NT2/D1 (cell line): ENCODE measurements at regions not wholly inside any gene's neighbourhood (a gene's known extent, or its start where the extent isn't known, plus 50 kb on each side); places are given as distances from the start of the nearest gene placed in this dataset.

ENCODE experiments used
- DNase-seq: peaks from one replicate; pipeline ENCODE4 v3.0.0-alpha.2; 2011; ENCODE audit warnings: low read depth, low spot score
- H3K27me3 ChIP-seq: 2 replicates; pipeline ENCODE4 v1.6.0; 2011; ENCODE audit warnings: mild to moderate bottlenecking; ENCODE audit not compliant: insufficient read length, insufficient read depth
- H3K36me3 ChIP-seq: 2 replicates; pipeline ENCODE4 v1.6.1; 2011; ENCODE audit warnings: mild to moderate bottlenecking, low read length, mixed read lengths; ENCODE audit not compliant: insufficient read depth, insufficient read length
- H3K4me1 ChIP-seq: 2 replicates; pipeline ENCODE4 v1.5.1; 2011; ENCODE audit not compliant: insufficient read depth, insufficient read length
- H3K4me3 ChIP-seq: 2 replicates; pipeline ENCODE4 v1.5.1; 2011; ENCODE audit warnings: low read depth; ENCODE audit not compliant: insufficient read length
- H3K9ac ChIP-seq: 2 replicates; pipeline ENCODE4 v1.6.0; 2011; ENCODE audit warnings: low read depth; ENCODE audit not compliant: insufficient read length
- H3K9me3 ChIP-seq: 2 replicates; pipeline ENCODE4 v1.5.1; 2011; ENCODE audit warnings: mild to moderate bottlenecking, low read length; ENCODE audit not compliant: insufficient read depth
- SUZ12 ChIP-seq: IDR thresholded peaks from 2 replicates; pipeline ENCODE4 v1.6.1; 2011; ENCODE audit not compliant: insufficient read length, insufficient read depth; ENCODE audit errors: extremely low read depth
- YY1 ChIP-seq: IDR thresholded peaks from 2 replicates; pipeline ENCODE4 v1.6.1; 2011; ENCODE audit not compliant: insufficient read length, insufficient read depth
- ZNF274 ChIP-seq: IDR thresholded peaks from 2 replicates; pipeline ENCODE4 v1.6.1; 2011; ENCODE audit warnings: mild to moderate bottlenecking, low read depth, low read length

DNA sequence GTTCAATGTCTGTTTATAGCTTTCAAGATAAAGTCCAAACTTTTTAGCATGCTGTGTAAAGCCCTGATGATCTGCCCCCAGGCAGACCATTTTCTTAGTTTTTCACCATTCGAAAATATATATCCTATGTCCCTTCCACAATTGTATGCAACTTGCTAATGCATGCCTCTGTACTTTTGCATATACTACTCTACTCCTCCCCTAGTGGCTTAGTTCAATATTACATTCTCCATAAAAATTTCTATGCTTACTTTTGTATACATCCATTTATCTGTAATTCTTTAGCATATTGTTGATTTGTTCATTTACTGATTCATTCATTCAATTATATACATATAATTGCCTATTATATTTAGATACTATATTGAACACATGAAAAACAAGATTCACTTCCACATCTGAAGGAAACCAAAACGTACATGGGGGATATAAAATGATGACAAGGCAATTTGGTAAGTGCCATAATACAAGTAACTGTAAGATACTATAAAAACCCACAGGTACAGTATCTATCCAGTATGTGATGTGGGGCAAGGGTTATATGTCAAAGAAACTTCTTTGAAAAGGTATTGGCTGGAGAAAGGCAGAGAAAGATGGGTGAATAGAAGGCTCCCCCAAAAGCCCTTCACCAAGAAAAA is 902.5 kb downstream of the FAM133A start:
- H3K4me3 ChIP-seq: no peak overlapping the region
- H3K27me3 ChIP-seq: no peaks in the 10 kb centered on the region
- TF ChIP-seq YY1 (no peak), SUZ12 (no peak), ZNF274 (no peak)
- DNase-seq: no peak
- no peak overlapping the region for H3K9ac ChIP-seq
- no peaks in the 10 kb centered on the region for H3K36me3 ChIP-seq
- no peaks in the 10 kb centered on the region for H3K4me1 ChIP-seq
- no peaks in the 10 kb centered on the region for H3K9me3 ChIP-seq

DNA sequence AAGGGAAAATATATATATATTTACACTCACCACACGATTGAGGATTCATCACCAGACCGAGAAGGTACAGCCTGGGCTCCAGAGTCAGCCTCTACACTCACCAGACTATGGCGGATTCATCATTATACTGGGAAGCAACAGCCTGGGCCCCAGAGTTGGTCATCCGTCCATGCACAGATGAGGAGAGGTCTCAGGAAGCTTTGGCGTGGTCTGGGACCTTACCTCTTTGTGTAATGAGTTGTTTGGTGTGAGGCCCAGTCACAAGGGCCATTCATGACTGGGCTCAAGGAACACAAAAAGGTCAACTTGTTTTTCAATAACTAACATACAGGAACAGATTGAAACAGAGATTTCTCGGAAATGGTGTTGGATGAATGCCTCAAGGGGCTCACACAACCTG is 926.1 kb downstream of the FAM133A start:
- H3K9me3 ChIP-seq: no peaks in the 10 kb centered on the region
- H3K4me3 ChIP-seq: no peak overlapping the region
- no peaks in the 10 kb centered on the region for H3K27me3 ChIP-seq
- H3K9ac ChIP-seq: no peak overlapping the region
- H3K4me1 ChIP-seq: no peaks in the 10 kb centered on the region
- no peak for TF ChIP-seq YY1
- TF ChIP-seq SUZ12: no peak
- TF ChIP-seq ZNF274: no peak
- no peak for DNase-seq
- H3K36me3 ChIP-seq: no peaks in the 10 kb centered on the region

DNA sequence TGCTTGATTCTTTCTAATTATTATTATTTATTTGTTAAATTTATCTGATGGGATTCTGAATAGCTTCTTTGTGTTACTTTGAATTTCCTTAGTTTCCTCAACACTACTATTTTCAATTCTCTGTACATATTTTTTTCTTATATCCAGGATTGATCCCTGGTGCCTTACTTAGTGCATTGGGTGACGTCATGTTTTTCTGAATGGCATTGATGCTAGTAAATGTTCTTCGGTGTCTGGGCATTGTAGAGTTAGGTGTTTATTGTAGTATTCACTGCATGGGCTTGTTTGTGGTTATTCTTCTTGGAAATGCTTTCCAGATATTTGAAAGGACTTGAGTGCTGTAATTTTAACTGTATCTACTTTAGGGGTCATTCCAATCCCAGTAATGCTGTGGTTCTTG is 938.1 kb downstream of the FAM133A start:
- TF ChIP-seq SUZ12 (no peak), ZNF274 (no peak), YY1 (no peak)
- Histone ChIP-seq H3K4me3 (no peak overlapping the region), H3K9me3 (0 out of 2 replicates have a peak, but pooled peaks cover 4% of the 10 kb centered on the region), H3K4me1 (no peaks in the 10 kb centered on the region), H3K9ac (no peak overlapping the region), H3K27me3 (no peaks in the 10 kb centered on the region), H3K36me3 (no peaks in the 10 kb centered on the region)
- DNase-seq: no peak

DNA sequence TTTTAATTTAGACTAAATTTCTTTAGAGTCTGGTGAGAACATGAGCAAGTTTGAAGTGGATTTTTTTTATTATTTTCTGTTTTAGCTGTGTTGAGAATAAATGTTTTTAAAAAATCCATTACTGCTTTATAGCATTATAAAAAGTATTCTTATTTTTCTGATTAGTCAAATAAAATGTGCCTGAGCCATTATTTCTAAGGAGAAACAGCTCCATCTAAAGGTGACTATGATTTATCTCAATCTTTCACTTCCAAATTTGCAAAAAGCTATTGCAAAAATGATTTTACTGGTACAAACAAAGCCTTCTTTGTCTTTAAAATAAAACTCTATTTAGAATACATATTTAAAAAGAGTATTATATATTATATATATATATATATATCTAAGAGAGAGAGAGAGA is 959.2 kb downstream of the FAM133A start:
- H3K9ac ChIP-seq: no peak overlapping the region
- H3K9me3 ChIP-seq: peaks cover 28% of the 10 kb centered on the region; the same call in 1 of the 2 replicates
- H3K36me3 ChIP-seq: no peaks in the 10 kb centered on the region
- no peak for DNase-seq
- H3K27me3 ChIP-seq: no peaks in the 10 kb centered on the region
- H3K4me3 ChIP-seq: no peak overlapping the region
- TF ChIP-seq SUZ12: no peak
- TF ChIP-seq YY1: no peak
- TF ChIP-seq ZNF274: no peak
- no peaks in the 10 kb centered on the region for H3K4me1 ChIP-seq

DNA sequence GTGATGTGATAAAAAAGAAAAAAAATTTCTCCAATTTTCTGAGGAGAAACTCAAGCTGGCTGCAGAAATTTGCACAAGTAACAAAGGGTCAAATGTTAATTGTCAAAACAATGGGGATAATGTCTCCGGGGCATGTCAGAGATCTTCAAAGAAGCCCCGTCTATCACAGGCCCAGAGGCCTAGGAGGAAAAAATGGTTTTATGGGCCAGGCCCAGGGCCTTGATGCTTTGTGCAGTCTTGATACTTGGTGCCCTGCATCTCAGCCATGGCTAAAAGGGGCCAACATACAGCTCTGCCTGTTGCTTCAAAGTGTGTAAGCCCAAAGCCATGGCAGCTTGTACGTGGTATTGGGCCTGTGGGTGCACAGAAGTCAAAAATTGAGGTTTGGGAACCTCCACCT is 961.0 kb downstream of the FAM133A start:
- H3K9me3 ChIP-seq: peaks cover 28% of the 10 kb centered on the region; the same call in 1 of the 2 replicates
- TF ChIP-seq SUZ12: no peak
- TF ChIP-seq ZNF274: no peak
- no peak for TF ChIP-seq YY1
- H3K4me1 ChIP-seq: no peaks in the 10 kb centered on the region
- no peak for DNase-seq
- H3K4me3 ChIP-seq: no peak overlapping the region
- no peaks in the 10 kb centered on the region for H3K27me3 ChIP-seq
- no peaks in the 10 kb centered on the region for H3K36me3 ChIP-seq
- H3K9ac ChIP-seq: no peak overlapping the region

DNA sequence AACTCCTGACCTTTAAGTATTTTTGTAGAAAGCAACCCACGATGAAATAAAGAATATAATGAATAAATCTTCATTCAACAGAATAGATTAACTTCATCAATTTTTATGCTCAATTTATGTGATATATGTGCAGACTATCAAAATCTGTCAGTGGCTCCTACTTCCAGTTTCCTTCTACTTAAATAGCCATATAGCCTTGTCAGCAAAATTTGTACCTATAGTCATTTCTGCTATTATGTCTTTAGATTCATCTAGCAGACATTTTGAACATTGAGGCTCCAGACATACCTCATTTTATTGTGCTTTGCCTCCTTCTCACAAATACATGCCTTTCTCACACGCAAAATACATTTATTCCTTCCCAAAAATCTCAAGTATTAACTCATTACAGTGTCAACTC is 971.7 kb downstream of the FAM133A start:
- H3K4me1 ChIP-seq: no peaks in the 10 kb centered on the region
- no peak for TF ChIP-seq ZNF274
- no peak for TF ChIP-seq SUZ12
- no peak for TF ChIP-seq YY1

DNA sequence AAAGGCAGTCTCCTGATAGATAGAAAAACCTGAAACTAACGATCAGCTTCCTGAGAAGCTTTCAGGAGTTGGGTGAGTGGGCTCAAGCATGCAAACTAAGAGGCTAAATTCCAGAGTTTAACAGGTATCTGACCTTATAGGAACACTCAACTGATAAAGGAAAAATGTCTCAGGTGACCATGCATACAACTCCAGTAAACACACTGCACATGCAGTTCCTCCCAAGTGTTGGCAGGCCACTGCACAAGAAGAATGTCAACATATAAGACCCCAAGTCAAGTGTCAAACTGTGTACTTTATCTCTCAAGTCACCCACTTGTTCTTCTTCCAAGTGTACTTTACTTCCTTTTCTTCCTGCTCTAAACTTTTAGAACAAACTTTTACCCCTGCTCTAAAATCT is 981.2 kb downstream of the FAM133A start:
- no peaks in the 10 kb centered on the region for H3K36me3 ChIP-seq
- no peak for DNase-seq
- peaks cover 8% of the 10 kb centered on the region; the same call in 1 of the 2 replicates for H3K9me3 ChIP-seq
- no peaks in the 10 kb centered on the region for H3K27me3 ChIP-seq
- TF ChIP-seq ZNF274 (no peak), YY1 (no peak), SUZ12 (no peak)
- H3K9ac ChIP-seq: no peak overlapping the region
- H3K4me3 ChIP-seq: no peak overlapping the region
- no peaks in the 10 kb centered on the region for H3K4me1 ChIP-seq

More for the DNA sequence above, 971.7 kb downstream of the FAM133A start:
- Histone ChIP-seq H3K36me3 (no peaks in the 10 kb centered on the region), H3K27me3 (no peaks in the 10 kb centered on the region), H3K4me3 (no peak overlapping the region), H3K9ac (no peak overlapping the region), H3K9me3 (no peaks in the 10 kb centered on the region)
- DNase-seq: no peak
